ENCODE measurements at regions not wholly inside any gene's neighbourhood (a gene's known extent, or its start where the extent isn't known, plus 50 kb on each side); places are given as distances from the start of the nearest gene placed in this dataset.

GRCh38 chr16:17843905-17844304, 373.1 kb upstream of the XYLT1 start:
- TF ChIP-seq CTCF (IDR thresholded peaks at IDR 0.05 in 8 of 11, conservative IDR thresholded peaks at IDR 0.05 in 3 of 11), result no peak
- TF ChIP-seq POLR2A (IDR thresholded peaks at IDR 0.05), result no peak
